Colonic mucosa (tissue), 4 donors: ENCODE measurements at regions not wholly inside any gene's neighbourhood (a gene's known extent, or its start where the extent isn't known, plus 50 kb on each side); places are given as distances from the start of the nearest gene placed in this dataset.

ENCODE experiments used
- DNase-seq: peaks from one replicate; pipeline ENCODE4 v3.0.0-alpha.2; 2020
- H3K27ac ChIP-seq: fragments of 200-600 bp; one replicate; pipeline ENCODE4 v1.8.0; 2021
- H3K27me3 ChIP-seq: fragments of 200-600 bp; one replicate; pipeline ENCODE4 v1.8.0; 2021
- H3K36me3 ChIP-seq: fragments of 200-600 bp; one replicate; pipeline ENCODE4 v1.8.0; 2021
- H3K4me1 ChIP-seq: fragments of 200-600 bp; one replicate; pipeline ENCODE4 v1.8.0; 2021; ENCODE audit warnings: mild to moderate bottlenecking
- H3K4me3 ChIP-seq: fragments of 200-600 bp; one replicate; pipeline ENCODE4 v1.8.0; 2021
- H3K9ac ChIP-seq, 2 donors: one replicate each; pipeline ENCODE4 v1.7.0; 2013; ENCODE audit warnings: control low read depth in 2 of 2, low read depth in 2 of 2, low read length in 2 of 2
- H3K9me3 ChIP-seq: fragments of 200-600 bp; one replicate; pipeline ENCODE4 v1.8.0; 2021
- intact Hi-C: fragments of 100-400 bp; cut with DNase I; formaldehyde crosslinking; loops from one replicate; pipeline ENCODE4 v1.14.1; 2022
- TF ChIP-seq, protein P1 (sequence below): fragments of 200-600 bp; IDR thresholded peaks from one replicate; pipeline ENCODE4 v1.8.0; 2022; ENCODE audit warnings: antibody characterized with exemption, mild to moderate bottlenecking
- donor health status: healthy.
- donor health status: DM: no; HTN: no; CAD: no.
- donor health status: DM: no; HTN: no; CAD: no.

DNA sequence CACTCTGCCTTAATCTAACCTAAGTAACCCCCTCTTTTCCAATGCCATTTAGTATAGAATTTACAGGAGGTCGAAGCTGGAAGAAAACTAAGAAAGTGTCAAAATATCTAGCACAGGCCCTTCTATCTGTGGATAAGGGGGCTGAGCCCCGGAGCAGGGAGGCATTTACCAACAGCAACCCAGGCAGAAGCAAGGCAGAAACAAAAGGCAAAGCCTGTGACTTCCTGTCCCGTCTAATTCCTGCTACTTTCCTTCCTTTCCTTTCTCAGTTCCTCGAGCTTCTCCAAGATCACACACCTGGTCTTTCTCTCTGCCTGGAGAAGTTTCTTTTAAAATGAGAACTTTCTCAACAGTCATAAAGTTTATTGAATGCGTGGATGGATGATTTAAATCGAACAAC is 146.0 kb downstream of the FOXA2 start:
- Histone ChIP-seq H3K4me3 (no peak overlapping the region), H3K9me3 (no peaks in the 10 kb centered on the region), H3K4me1 (no peaks in the 10 kb centered on the region), H3K27ac (no peak overlapping the region), H3K36me3 (no peaks in the 10 kb centered on the region), H3K27me3 (no peaks in the 10 kb centered on the region), H3K9ac (no peak overlapping the region)
- TF ChIP-seq, protein P1, sequence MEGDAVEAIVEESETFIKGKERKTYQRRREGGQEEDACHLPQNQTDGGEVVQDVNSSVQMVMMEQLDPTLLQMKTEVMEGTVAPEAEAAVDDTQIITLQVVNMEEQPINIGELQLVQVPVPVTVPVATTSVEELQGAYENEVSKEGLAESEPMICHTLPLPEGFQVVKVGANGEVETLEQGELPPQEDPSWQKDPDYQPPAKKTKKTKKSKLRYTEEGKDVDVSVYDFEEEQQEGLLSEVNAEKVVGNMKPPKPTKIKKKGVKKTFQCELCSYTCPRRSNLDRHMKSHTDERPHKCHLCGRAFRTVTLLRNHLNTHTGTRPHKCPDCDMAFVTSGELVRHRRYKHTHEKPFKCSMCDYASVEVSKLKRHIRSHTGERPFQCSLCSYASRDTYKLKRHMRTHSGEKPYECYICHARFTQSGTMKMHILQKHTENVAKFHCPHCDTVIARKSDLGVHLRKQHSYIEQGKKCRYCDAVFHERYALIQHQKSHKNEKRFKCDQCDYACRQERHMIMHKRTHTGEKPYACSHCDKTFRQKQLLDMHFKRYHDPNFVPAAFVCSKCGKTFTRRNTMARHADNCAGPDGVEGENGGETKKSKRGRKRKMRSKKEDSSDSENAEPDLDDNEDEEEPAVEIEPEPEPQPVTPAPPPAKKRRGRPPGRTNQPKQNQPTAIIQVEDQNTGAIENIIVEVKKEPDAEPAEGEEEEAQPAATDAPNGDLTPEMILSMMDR: no peak
- DNase-seq: no peak
- intact Hi-C loops: no loop called here

DNA sequence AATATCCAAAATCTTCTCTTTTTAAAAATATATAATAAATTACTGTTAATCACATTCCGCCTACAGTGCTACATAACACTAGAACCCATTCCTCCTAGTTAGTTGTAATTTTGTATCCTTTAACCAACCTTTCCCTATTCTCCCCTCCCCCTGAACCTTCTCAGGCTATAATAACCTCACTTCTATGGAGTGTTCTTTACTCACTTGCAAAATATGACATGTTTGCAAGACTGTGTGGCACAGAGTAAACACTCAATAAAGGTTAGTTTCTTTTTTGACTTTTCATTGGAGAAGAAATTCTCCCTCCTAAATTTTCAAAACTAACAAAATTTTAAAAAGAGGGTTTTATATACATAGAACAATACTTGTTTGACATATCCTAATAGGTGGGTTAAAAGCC is 147.0 kb downstream of the FOXA2 start:
- H3K9ac ChIP-seq: no peak overlapping the region
- no peak overlapping the region for H3K4me3 ChIP-seq
- TF ChIP-seq, protein P1: no peak
- no peaks in the 10 kb centered on the region for H3K27me3 ChIP-seq
- no peak overlapping the region for H3K27ac ChIP-seq
- no peaks in the 10 kb centered on the region for H3K36me3 ChIP-seq
- no peaks in the 10 kb centered on the region for H3K4me1 ChIP-seq
- intact Hi-C loops: no loop called here
- H3K9me3 ChIP-seq: no peaks in the 10 kb centered on the region
- DNase-seq: no peak

DNA sequence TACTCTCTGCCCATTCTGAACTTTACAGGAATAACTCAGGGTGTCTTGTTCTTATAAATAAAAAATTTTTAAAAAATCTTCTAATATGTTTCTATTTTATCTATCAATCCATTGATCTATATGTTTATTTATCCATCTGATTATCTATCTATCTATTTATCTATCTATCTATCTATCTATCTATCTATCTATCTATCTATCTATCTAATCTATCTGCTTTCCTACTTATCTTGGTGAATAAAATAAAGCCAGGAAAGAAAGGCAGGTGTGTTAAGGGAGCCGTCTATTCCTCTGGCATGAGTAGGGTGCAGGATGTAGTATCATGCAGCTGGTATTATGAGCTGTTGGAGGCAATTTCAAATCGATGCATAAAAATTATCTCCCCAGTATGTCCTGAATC is 153.0 kb downstream of the FOXA2 start:
- DNase-seq: no peak
- Histone ChIP-seq H3K36me3 (no peaks in the 10 kb centered on the region), H3K4me3 (no peak overlapping the region), H3K27ac (no peak overlapping the region), H3K27me3 (no peaks in the 10 kb centered on the region), H3K9ac (no peak overlapping the region), H3K9me3 (no peaks in the 10 kb centered on the region), H3K4me1 (no peaks in the 10 kb centered on the region)
- TF ChIP-seq, protein P1: no peak
- intact Hi-C loops: no loop called here

DNA sequence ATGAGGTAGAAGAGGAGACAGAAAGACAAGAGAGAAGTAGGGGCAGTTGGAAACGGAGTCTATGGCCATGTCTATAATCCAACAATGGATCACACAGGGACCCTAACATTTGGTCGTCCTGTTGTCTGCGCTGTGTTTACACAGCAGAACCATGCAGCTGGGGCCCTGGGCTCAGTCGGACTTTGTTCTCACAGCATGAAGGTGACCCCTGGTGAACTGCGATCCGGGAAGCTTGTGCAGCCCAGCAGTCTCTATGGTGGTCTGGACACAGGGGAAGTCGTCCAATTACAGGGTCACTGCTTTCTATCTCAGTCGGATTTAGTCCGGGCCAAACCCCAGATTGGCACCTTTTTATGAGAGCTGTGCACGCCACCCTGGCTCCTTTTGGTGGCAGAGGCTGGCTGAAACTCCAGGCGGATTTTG is 153.6 kb downstream of the FOXA2 start:
- no peaks in the 10 kb centered on the region for H3K27me3 ChIP-seq
- H3K36me3 ChIP-seq: no peaks in the 10 kb centered on the region
- H3K4me1 ChIP-seq: no peaks in the 10 kb centered on the region
- no peak overlapping the region for H3K9ac ChIP-seq
- H3K4me3 ChIP-seq: no peak overlapping the region
- intact Hi-C loops: no loop called here
- no peak for DNase-seq
- H3K9me3 ChIP-seq: no peaks in the 10 kb centered on the region
- no peak overlapping the region for H3K27ac ChIP-seq
- TF ChIP-seq, protein P1: no peak

DNA sequence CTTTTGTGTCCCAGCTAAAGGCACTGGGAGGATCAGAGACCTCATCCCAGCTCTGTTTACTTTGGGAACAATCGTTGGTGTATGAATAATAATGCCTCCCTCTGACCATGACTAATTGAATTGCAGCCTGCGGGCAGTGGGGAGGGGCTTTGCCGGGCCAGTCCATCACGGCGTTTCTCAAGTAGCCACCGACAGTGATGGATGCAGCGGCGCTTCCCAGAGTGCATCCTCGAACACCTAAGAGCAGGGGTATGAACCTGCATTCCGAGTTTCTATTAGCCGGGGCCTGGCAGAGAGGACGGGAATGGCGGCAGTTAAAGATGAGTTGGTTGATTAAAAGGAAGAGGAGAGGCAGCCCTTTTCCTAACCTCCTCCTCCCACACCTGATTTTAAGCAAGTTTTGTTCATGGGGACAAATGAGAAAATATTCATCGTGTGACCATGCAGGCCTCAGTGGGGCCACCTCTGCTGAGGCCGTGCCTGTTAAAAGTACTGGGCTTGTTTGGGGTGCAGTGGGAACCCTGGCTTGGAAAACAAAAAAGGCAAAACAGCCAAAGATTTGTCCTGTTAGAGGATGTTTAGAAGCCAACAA is 154.1 kb downstream of the FOXA2 start:
- Histone ChIP-seq H3K9ac (no peak overlapping the region), H3K27me3 (no peaks in the 10 kb centered on the region), H3K4me3 (no peak overlapping the region), H3K27ac (no peak overlapping the region), H3K36me3 (no peaks in the 10 kb centered on the region), H3K4me1 (no peaks in the 10 kb centered on the region), H3K9me3 (no peaks in the 10 kb centered on the region)
- intact Hi-C loops: no loop called here
- DNase-seq: no peak
- TF ChIP-seq, protein P1: no peak
